Choroid plexus epithelial cell (primary cell): ENCODE measurements at regions not wholly inside any gene's neighbourhood (a gene's known extent, or its start where the extent isn't known, plus 50 kb on each side); places are given as distances from the start of the nearest gene placed in this dataset.

Source experiments
- DNase-seq: peaks from one replicate; pipeline ENCODE4 v3.0.0-alpha.2; 2010; ENCODE audit warnings: low read depth
- H3K4me3 ChIP-seq: 2 replicates; pipeline ENCODE4 v1.5.1; 2011; ENCODE audit warnings: low read depth, mild to moderate bottlenecking, control low read depth, low read length, moderate library complexity
- TF ChIP-seq, protein P1 (sequence below): conservative IDR thresholded peaks from 2 replicates; pipeline ENCODE4 v1.5.1; 2011; ENCODE audit warnings: low read depth, mild to moderate bottlenecking, control low read depth, inconsistent platforms, low read length, moderate library complexity

DNA sequence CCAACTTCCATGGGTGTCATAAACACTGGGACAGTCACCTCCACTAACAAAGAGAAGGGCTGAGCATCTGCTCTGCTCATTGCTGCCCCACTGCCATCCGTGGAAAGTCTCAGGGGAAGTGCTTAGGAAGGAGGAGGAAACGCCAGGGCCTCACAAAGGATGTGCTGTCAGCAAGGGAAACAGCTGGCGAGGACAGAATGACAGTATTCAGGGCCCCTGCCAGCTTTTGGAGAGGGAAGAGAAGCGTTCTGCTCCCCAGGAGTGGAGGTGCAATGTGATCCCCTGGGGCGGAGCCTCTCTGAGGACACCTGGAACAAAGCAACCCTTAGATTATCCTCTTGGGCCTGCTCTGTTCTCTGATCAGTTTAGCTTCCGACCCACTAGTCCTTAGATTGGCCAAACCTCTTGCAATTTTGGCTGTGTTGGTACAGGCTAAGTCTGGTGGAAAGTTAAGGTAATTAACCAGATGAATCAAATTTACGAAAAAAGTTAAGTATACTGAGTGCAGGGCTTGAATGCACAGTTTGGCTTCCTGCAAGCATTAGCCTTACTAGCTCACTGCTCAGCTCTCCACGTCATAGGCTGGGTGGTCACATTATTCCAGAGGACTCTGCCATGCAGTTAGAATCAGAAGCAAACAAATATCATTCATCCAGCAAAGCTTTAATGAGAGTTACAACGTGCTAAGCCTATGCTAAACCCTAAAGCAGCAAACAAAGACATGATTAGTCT lies 170.2 kb upstream of the NFIA start:
- H3K4me3 ChIP-seq: no peak overlapping the region
- TF ChIP-seq, protein P1, sequence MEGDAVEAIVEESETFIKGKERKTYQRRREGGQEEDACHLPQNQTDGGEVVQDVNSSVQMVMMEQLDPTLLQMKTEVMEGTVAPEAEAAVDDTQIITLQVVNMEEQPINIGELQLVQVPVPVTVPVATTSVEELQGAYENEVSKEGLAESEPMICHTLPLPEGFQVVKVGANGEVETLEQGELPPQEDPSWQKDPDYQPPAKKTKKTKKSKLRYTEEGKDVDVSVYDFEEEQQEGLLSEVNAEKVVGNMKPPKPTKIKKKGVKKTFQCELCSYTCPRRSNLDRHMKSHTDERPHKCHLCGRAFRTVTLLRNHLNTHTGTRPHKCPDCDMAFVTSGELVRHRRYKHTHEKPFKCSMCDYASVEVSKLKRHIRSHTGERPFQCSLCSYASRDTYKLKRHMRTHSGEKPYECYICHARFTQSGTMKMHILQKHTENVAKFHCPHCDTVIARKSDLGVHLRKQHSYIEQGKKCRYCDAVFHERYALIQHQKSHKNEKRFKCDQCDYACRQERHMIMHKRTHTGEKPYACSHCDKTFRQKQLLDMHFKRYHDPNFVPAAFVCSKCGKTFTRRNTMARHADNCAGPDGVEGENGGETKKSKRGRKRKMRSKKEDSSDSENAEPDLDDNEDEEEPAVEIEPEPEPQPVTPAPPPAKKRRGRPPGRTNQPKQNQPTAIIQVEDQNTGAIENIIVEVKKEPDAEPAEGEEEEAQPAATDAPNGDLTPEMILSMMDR: no peak
- no peak for DNase-seq

DNA sequence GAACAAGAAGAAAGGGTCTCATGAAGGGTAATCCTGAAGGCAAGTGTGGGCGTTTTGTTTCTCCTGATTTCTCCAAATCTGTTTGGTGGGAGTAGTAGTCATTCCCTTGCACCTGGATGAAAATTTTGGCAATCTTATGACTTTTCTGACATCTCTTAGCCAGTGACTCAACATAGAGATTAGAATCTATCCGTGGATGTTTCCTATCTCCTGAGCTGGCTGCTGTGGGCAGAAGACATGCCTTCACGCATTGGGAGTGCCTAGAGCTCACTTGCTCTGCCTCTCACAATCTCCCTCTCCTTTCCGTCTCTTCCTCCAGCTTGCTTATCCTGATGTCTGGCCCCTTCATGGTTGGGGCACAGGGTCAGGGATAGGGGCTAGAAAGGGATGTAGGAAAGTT lies 174.2 kb upstream of the NFIA start:
- TF ChIP-seq, protein P1: no peak
- no peak for DNase-seq
- no peak overlapping the region for H3K4me3 ChIP-seq

DNA sequence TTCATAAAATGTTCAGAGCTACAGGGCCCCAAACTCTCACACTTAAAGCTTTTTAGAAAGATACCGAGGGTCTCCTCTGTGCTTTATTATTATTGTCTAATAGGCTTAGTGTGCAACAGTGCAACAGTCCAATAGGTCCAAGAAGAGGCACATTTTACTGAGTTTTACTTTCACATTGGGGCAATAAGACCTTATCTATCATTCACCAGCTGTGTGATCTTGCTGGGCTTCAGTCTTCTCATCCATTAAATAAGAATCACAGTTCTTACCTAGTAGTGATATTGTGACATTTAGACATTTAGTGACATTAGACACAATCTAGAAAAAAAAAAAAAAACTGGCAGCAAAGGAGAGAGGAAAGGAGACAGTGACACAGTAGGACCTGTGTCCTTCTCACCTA lies 175.8 kb upstream of the NFIA start:
- TF ChIP-seq, protein P1: no peak
- DNase-seq: no peak
- no peak overlapping the region for H3K4me3 ChIP-seq

DNA sequence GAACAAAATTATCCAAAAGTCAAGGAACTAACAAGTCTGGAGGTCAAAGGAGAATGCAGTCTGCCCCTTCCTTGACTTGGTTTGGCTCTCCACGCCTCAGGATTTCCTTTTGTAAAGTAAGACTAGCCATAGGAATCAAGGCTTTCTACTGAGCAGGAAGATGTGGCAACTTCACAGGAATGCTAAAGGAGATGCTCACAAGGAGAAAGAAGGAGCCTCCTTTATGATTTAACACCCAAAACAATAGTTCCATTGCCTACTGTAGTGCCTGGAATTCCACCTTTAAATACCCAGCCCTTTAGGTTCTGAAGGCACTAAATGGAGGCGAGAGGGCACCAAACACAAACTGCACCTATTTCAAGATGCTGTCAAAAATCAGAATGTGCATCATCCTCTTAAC lies 176.3 kb upstream of the NFIA start:
- no peak overlapping the region for H3K4me3 ChIP-seq
- no peak for DNase-seq
- TF ChIP-seq, protein P1: no peak

DNA sequence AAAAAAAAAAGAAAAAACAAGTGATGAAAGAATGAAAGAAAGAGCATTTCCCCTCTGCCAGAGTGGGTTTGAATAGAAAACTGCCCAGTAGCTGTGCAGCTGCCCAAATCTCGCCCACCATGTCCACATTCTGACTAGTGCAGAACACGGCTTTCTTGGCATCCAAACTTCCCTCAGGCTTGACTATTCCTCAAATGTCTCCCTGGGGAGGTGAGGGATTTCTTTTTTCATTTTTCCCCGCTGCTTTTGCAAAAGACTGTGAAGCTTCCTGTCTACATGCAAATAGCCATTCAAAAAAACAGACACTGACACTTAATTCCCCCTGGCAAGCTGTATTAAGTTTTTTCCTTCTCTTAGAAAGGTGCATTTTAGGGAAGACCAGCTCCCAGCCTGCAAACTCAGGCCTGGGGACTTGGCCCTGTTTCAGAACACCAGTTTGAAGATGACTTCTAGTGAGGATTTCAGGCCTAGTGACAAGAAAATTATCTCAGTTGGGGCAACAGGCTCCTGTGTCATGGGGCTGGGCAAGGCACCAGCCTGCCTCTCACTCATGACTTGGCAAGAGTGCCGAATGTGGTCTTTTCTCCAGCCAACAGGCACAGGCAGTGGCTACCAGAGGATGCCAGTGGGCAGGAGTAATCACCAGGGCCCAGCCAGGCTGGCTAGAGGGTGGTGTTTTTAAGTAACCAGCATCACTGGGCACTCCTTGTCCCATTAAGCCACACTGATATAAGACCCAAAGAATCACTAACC lies 178.1 kb upstream of the NFIA start:
- no peak overlapping the region for H3K4me3 ChIP-seq
- DNase-seq: no peak
- TF ChIP-seq, protein P1: no peak

DNA sequence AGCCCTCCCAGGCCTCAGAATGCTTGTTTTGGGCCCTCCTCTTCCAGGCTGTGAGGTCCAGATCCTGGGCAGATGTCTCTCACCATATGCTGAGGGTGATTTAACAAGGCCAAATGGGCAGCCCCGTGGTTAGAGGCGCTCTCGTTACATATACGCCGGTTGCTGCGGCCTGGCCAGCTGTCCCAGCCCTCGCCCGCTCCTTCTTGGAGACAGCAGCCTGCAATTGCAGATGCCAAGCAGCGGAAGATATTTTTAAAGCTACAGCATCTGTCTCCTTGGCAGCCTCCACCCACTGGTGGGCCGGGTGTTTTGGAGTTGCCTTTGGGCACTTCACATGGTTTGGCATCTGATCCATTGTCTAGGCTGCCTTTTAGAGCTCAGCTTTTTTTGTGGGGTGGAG lies 178.8 kb upstream of the NFIA start:
- no peak overlapping the region for H3K4me3 ChIP-seq
- DNase-seq: no peak

More for the DNA sequence above, 178.8 kb upstream of the NFIA start:
- TF ChIP-seq, protein P1: no peak
